ENCODE measurements at regions not wholly inside any gene's neighbourhood (a gene's known extent, or its start where the extent isn't known, plus 50 kb on each side); places are given as distances from the start of the nearest gene placed in this dataset.

- no peak for DNase-seq
Observed at GRCh38 chr12:111105294-111105693, 184.9 kb upstream of the MYL2 start.

GRCh38 chr12:111103583-111103982, 183.2 kb upstream of the MYL2 start:
- DNase-seq: no peak

DNA sequence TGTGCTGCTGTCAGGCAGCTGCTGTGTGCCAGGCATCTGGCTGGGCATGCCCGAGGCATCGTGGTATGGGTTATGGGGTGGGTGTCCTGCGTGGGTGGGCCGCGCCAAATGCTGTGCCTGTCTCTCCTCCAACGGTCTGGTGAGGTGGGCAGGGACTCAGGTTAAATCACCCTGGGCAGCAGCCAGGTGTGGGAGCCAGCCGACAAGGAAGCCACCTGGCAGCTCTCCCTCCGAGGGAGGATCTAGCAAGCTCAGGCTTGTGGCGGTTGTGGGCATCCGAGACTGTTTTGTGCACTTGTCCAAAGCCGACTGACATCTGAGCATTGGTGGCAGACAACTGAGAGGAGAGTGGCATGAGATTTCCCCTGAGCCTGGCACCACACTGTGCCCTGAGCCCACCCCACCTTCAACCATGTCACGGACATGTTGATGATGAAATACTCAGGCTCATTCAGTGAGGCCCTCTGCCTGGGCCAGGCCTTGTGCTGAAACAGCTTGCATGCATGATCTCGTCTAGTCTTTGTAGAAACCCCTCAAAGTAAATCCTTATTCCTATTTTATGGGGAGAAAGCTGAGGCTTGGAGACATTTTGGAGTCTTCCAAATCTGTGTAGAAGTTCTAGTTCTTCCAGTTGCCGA, 181.8 kb upstream of the MYL2 start:
- DNase-seq: no peak

DNA sequence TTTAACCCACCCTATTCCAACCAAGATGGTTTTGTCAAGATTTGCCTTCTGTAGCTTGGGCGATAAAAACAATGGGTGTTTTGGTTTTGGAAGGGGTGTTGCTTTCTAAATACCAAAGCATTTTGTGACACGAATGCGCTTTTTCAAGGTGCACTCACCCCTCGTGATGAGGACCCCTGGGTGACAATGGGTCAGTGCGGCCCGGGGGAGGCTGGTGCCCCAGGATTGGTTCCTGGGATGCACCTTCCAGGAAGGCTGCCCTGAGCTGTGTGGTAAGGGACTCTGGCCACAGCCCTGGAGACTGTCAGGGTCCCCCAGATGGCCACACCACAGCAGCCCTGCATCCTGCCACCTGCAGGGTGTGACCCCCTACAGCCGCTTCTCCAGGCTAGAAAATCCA, 180.6 kb upstream of the MYL2 start:
- no peak for DNase-seq

- DNase-seq: no peak
Observed at GRCh38 chr12:111100554-111100953, 180.2 kb upstream of the MYL2 start.

DNA sequence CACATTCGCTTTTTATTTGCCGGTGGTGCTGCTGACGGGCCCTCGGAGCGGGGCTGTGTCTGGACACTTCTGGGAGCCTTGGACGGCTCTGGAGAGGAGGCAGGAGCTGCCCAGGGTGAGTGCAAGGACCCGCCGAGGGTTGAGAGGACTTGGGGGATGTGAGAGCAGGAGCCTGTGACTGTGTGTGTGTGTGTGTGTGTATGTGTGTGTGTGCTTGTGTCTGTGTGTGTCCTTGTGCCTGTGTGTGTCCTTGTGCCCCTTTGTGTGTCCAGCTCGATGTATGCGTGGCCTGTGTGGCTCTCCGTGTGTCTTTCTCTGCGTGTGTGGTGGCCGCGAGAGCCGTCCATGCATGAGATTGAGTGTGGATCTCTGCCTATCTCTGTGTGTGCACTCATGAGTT, 179.6 kb upstream of the MYL2 start:
- no peak for DNase-seq

- DNase-seq: no peak
Observed at GRCh38 chr12:111099186-111099585, 178.8 kb upstream of the MYL2 start.

GRCh38 chr12:111094157-111095010, 174.0 kb upstream of the MYL2 start:
- no peak for DNase-seq

GRCh38 chr12:111093428-111094142, 173.2 kb upstream of the MYL2 start:
- DNase-seq: no peak

DNA sequence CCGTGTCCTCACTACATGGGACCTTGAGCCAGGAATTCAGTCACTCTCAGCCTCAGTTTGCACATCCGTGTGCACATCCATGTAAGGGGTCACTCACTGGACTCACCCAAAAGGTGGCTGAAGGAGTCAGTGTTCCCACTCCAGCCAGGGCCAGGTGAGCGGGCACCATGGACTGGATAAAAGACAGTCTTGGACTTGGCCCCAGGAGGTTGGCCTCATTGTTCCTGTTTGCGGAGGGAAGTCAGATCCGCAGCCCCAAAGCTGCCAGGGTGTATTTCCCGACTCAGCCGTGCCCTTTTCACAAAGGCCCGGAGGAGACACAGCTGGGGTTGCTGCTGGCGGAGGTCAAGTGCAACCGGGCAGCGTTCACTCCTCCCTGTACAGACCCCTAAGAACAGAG, 170.7 kb upstream of the MYL2 start:
- DNase-seq: no peak

DNA sequence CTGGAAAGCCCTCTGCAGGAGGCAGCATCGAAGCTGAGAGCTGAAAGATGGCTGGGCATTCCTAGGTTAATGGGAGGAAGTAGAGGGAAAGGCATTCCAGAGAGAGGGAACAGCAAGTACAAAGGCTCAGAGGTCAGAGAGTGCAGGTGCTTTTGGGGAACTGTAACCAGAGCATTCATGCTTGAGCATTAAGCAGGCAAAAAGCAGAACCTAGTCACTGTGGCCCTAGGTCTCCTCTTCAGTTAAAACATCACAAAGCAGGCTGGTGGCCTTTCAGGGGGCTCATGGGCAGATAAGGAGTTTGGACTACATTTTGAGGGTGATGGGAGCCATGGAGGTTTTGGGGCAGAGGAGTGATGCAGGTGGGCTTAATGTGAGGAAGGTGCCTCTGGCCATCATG, 169.2 kb upstream of the MYL2 start:
- no peak for DNase-seq

GRCh38 chr12:111088409-111088808, 168.0 kb upstream of the MYL2 start:
- no peak for DNase-seq

- DNase-seq: no peak
Observed at GRCh38 chr12:111086947-111087700, 166.7 kb upstream of the MYL2 start.

DNA sequence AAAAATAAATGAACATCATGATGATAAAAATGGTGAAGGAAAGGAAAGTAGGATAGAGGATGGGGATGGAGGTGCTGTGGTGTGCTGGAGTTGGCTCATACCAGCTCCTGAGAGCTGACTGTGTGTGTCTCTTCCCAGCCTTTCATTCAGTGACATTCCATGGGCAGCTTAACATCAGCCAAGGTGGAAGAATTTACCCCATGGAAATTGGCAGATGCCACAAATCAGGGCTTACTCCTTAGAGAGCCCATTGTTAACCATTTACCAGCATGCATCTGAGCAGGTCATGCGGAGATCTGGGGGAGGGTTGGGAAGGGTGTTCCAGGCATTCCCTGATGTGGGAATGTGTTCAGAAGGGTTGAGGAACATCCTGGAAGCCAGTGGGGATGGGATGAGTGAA, 164.7 kb upstream of the MYL2 start:
- no peak for DNase-seq

DNA sequence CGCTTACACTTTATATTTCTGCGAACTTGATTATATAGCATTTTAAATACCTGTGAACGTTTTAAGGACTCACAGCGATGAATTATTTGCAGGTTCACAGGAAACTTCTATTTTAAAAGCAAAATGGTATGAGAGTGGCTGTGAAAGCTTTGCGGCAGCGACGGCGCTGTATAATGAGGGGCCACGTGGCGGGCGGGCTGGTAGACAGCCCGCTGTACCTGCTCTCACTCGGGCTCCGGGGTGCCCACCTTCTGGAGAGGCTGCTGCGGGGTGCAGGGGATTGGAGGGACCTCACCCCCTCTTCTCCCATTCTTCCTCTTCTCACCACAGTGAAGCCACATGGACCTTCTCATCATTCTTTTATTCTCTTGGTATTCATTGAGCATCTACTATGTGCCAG, 164.2 kb upstream of the MYL2 start:
- DNase-seq: no peak

DNA sequence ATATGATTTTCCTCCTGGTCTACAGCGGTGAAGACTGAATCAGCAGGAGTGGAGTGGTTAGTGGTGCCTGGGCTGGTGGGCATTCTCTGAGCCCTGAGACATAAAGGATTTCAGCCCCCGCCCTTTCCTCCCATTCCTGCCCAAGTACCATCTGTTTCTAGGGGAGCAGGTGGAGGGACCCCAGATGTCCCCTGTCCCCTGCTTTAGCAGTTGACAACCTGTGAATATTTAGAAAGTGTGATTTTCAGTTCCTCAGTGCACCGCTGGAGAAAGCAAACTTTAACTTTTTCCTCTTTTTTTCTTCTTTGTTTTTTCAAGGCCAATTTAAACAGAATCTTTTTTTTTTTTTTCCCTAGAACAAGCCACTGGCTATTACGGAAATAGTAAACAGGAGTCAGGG, 163.8 kb upstream of the MYL2 start:
- no peak for DNase-seq

GRCh38 chr12:111081600-111081999, 161.2 kb upstream of the MYL2 start:
- no peak for DNase-seq

GRCh38 chr12:111078731-111079130, 158.4 kb upstream of the MYL2 start:
- DNase-seq: no peak

DNA sequence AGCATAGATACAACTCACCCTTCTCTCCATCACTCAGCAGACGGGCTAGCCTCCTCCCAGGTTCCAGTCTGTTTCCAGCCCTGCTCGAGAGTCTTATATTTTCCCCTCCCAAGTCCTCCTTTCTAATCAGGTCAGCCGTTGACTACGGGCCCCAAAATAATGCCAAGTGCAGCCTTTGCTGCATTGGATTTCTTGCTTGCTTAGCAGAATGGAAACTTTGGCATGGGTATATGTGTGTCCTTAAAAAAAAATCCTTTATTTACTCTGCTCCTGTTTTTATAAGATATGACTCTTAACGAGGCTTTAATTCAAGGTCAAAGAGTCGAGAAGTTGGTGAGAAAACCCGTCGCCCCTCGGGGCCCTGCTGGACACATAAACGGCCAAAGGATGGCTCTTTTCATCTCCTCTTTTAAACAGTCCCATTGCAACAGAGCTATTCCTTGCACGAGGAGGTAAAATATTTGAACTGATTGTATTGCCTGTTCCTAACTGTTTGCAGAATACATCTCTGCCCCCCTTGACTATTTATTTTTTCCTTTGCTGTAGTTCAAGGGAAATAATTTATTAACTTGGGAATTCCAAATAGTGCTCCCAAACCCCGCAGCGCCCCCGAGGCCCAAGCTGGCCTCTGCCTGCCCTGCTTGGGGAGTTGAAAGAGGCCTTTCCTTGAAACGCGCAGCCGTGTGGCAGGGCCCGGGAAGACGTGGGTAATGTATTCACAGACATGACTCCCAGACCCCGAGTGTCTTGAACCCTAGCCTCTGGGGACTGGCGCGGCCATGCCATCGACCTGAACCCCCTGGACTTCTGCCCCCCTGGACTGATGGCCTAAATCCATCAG, 156.5 kb upstream of the MYL2 start:
- no peak for DNase-seq

- DNase-seq: no peak
Observed at GRCh38 chr12:111076199-111076598, 155.8 kb upstream of the MYL2 start.

DNA sequence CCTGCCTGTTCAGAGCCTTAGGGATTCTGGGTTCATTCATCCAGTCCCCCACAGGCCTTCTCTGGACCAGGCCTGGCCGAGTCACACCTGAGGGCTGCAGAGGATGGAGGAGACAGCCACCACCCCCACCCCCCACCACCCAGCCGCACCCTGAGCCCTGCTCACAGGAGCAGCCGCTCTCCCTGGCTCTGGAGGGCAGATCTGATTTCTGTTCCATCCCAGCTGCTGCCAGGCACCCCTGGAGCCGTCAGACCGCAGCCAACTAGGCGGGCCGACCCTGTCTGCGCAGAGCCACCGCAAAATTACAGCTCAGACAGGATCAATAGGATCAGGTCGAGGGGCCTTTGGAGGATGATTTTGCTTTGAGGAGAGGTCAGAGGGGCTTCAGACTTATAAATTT, 154.6 kb upstream of the MYL2 start:
- DNase-seq: no peak

- no peak for DNase-seq
Observed at GRCh38 chr12:111074559-111074958, 154.2 kb upstream of the MYL2 start.
